ENCODE measurements at regions not wholly inside any gene's neighbourhood (a gene's known extent, or its start where the extent isn't known, plus 50 kb on each side); places are given as distances from the start of the nearest gene placed in this dataset.
"Not testable (repeated sequence)": the region's sequence is repeated elsewhere in the genome, so short reads cannot be mapped to it uniquely, and the experiment has no call there.

DNA sequence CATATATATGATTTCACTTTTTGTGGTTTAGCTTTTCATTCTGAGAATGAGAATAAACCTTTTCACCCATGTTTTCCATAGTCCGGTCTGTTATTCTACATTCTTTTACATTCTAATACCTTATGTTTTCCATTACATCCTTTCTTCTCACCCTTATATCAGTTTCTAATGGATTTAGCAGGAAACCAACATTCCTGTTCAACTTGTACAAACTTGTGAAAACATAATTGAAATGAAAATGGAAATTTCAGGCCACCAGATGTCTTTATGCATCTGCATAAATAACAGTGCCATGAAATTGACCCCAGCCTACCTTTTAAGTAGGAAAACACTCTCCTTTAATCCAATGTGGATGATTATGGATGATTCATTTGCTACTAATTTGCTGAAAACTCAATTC, 494.8 kb upstream of the ZFP42 start:
- Histone ChIP-seq H3K27me3 (replicated peaks; ENCODE audit: control insufficient read depth, insufficient read depth, low read length) (no peaks in the 10 kb centered on the region), H3K4me3 (replicated peaks; ENCODE audit: low read depth, low read length) (no peak overlapping the region), H3K36me3 (ENCODE audit: control insufficient read depth, insufficient read depth, low read length) (no peaks in the 10 kb centered on the region)
- TF ChIP-seq, protein P1, sequence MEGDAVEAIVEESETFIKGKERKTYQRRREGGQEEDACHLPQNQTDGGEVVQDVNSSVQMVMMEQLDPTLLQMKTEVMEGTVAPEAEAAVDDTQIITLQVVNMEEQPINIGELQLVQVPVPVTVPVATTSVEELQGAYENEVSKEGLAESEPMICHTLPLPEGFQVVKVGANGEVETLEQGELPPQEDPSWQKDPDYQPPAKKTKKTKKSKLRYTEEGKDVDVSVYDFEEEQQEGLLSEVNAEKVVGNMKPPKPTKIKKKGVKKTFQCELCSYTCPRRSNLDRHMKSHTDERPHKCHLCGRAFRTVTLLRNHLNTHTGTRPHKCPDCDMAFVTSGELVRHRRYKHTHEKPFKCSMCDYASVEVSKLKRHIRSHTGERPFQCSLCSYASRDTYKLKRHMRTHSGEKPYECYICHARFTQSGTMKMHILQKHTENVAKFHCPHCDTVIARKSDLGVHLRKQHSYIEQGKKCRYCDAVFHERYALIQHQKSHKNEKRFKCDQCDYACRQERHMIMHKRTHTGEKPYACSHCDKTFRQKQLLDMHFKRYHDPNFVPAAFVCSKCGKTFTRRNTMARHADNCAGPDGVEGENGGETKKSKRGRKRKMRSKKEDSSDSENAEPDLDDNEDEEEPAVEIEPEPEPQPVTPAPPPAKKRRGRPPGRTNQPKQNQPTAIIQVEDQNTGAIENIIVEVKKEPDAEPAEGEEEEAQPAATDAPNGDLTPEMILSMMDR (IDR thresholded peaks at IDR 0.05; ENCODE audit: insufficient read depth, low read length, poor library complexity, severe bottlenecking), result no peak
- no peak for DNase-seq (ENCODE audit: extremely low read depth, insufficient read length)

DNA sequence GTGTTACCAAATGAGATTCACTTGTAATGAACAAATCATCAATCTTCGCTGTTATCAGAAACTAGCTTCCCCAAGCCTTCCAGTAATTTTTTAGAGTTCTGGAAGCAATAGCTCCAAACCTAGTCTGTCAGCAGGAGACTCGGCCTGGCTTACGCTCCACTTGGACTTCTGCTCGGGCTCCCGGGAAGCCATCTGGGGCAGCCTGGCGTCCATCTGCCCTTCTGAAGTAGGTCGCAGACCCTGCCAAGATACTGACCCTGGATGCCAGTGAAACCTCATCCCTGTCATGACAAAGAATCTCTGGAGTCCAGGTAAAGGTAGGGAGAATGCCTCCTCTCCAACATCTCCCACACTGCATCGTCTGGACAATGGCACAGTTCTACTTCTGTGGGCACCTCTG, 493.8 kb upstream of the ZFP42 start:
- no peak for DNase-seq (ENCODE audit: extremely low read depth, insufficient read length)
- Histone ChIP-seq H3K4me3 (replicated peaks; ENCODE audit: low read depth, low read length) (no peak overlapping the region), H3K27me3 (replicated peaks; ENCODE audit: control insufficient read depth, insufficient read depth, low read length) (no peaks in the 10 kb centered on the region), H3K36me3 (ENCODE audit: control insufficient read depth, insufficient read depth, low read length) (no peaks in the 10 kb centered on the region)
- TF ChIP-seq, protein P1 (IDR thresholded peaks at IDR 0.05; ENCODE audit: insufficient read depth, low read length, poor library complexity, severe bottlenecking), result no peak

DNA sequence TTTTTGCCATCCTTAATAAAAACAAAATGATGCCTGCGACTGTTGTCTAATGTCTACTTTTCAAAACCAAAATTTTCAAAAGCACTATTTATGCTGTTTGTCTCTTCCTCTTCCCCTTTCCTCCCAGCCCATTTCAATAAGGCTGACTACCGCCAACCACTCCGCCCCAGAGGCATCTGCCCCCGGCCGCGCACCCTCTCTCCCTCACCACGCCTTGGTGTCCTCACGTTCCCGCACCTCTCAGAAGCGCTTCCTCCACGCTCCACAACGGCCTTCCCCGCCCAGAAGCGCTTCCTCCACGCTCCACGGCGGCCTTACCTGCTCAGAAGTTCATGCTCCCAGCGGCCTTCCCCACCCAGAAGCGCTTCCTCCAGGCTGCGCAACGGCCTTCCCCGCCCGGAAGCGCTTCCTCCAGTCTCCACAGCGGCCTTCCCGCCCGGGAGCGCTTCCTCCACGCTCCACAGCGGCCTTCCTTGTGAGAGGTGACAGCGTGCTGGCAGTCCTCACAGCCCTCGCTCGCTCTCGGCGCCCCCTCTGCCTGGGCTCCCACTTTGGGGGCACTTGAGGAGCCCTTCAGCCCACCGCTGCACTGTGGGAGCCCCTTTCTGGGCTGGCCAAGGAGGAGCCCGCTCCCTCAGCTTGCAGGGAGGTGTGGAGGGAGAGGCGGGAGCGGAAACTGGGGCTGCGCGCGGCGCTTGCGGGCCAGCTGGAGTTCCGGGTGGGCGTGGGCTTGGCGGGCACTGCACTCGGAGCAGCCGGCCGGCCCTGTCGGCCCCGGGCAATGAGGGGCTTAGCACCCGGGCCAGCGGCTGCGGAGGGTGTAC, 490.4 kb upstream of the ZFP42 start:
- no peak for DNase-seq (ENCODE audit: extremely low read depth, insufficient read length)
- Histone ChIP-seq H3K4me3 (replicated peaks; ENCODE audit: low read depth, low read length) (no peak overlapping the region), H3K36me3 (ENCODE audit: control insufficient read depth, insufficient read depth, low read length) (no peaks in the 10 kb centered on the region), H3K27me3 (replicated peaks; ENCODE audit: control insufficient read depth, insufficient read depth, low read length) (no peaks in the 10 kb centered on the region)
- TF ChIP-seq, protein P1 (IDR thresholded peaks at IDR 0.05; ENCODE audit: insufficient read depth, low read length, poor library complexity, severe bottlenecking), result no peak

DNA sequence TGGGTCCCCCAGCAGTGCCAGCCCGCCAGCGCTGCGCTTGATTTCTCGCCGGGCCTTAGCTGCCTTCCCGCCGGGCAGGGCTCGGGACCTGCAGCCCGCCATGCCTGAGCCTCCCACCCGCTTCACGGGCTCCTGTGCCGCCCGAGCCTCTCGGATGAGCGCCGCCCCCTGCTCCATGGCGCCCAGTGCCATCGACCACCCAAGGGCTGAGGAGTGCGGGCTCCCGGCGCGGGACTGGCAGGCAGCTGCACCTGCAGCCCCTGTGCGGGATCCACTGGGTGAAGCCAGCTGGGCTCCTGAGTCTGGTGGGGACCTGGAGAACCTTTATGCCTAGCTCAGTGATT, 489.8 kb upstream of the ZFP42 start:
- H3K4me3 ChIP-seq (replicated peaks; ENCODE audit: low read depth, low read length); H3K27me3 ChIP-seq (replicated peaks; ENCODE audit: control insufficient read depth, insufficient read depth, low read length); H3K36me3 ChIP-seq (ENCODE audit: control insufficient read depth, insufficient read depth, low read length); DNase-seq (ENCODE audit: extremely low read depth, insufficient read length): not testable (repeated sequence)

DNA sequence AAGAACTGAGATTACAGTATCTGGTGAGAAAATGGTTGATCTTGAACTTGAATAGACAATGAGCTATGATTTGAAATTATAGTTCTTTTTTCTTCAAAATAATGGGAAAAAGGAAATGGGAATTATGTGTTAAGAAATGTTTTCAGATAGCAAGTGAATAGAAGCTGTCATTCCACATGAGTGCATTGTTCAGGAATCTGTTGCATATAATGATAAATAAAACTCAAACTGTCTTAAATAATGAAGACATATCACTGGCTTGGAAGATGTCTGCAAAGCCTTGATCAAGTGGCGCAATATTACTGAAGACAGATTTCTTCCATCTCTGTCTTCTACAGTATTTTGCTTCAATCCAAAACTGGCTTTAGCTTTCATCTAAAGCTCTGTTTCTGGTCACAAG, 479.3 kb upstream of the ZFP42 start:
- no peak overlapping the region for H3K4me3 ChIP-seq (replicated peaks; ENCODE audit: low read depth, low read length)
- H3K27me3 ChIP-seq (replicated peaks; ENCODE audit: control insufficient read depth, insufficient read depth, low read length), result no peaks in the 10 kb centered on the region
- TF ChIP-seq, protein P1 (IDR thresholded peaks at IDR 0.05; ENCODE audit: insufficient read depth, low read length, poor library complexity, severe bottlenecking), result no peak
- no peak for DNase-seq (ENCODE audit: extremely low read depth, insufficient read length)
- no peaks in the 10 kb centered on the region for H3K36me3 ChIP-seq (ENCODE audit: control insufficient read depth, insufficient read depth, low read length)

DNA sequence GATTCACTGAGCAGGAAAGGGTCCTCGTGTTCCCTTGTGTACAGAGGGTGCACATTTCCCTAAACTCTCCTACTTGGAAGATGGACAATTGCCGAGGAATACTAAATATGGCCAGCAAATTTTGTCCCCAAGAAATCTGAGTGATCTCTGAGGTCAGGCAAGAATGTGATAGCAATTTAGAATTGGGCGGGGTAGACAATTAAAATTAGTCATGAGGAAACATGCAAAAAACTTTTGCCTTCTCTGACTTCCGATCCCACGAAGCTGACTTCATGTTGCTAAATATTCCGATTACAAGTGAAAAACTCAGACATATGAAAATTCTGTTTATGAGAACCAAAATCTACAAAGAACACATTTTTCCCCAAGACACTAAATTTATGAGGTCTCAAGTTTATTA, 453.9 kb upstream of the ZFP42 start:
- no peak for DNase-seq (ENCODE audit: extremely low read depth, insufficient read length)
- TF ChIP-seq, protein P1 (IDR thresholded peaks at IDR 0.05; ENCODE audit: insufficient read depth, low read length, poor library complexity, severe bottlenecking), result no peak
- H3K27me3 ChIP-seq (replicated peaks; ENCODE audit: control insufficient read depth, insufficient read depth, low read length), result no peaks in the 10 kb centered on the region
- H3K36me3 ChIP-seq (ENCODE audit: control insufficient read depth, insufficient read depth, low read length), result no peaks in the 10 kb centered on the region
- no peak overlapping the region for H3K4me3 ChIP-seq (replicated peaks; ENCODE audit: low read depth, low read length)

Data from GM06990 (cell line).